ENCODE measurements at regions not wholly inside any gene's neighbourhood (a gene's known extent, or its start where the extent isn't known, plus 50 kb on each side); places are given as distances from the start of the nearest gene placed in this dataset.

DNA sequence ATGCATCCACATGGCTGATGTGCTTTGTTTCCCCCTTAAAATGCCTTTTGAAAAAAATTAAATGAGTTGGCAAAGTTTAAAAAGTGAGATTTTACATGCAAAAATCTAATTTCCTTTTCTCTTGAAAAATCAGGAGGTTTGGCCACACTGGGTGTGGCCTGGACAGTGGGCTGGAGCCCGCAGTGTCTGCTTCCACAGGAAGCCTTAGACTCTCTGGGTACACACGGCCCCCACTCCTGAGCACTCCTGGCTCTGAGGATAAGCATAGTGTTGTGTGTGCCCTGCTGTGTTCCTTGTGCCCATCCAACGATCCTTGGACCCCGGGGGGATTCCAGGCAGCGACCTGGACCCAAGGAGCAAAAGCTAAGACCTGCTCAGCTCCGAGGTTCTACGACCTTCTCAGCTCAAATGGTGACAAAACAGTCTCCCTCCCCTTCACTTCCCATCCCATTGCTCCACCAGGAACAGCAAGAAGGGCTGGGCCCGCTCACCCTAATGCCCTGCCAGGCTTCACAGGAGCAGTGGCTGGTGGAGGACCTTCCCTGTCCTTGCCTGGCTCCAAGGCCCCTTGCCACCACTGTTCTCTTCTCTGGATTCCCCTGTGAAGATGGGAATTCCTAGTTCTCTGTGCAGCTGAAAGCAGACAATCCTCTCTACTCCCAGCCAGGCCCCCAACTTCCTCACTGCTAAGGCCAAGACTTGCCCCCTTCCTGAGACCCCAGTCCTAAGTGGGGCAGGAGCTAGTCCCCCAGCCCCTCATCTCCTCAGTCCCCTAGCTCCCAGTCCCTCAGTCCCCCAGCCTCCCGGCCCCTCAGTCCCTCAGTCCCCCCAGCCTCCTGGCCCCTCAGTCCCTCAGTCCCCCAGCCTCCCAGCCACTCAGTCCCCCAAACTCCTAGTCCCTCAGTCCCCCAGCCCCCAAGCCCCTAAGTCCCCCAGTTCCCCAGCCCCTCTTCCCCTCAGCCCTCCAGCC is 395.8 kb downstream of the PTPRU start:
- TF ChIP-seq, protein P1, sequence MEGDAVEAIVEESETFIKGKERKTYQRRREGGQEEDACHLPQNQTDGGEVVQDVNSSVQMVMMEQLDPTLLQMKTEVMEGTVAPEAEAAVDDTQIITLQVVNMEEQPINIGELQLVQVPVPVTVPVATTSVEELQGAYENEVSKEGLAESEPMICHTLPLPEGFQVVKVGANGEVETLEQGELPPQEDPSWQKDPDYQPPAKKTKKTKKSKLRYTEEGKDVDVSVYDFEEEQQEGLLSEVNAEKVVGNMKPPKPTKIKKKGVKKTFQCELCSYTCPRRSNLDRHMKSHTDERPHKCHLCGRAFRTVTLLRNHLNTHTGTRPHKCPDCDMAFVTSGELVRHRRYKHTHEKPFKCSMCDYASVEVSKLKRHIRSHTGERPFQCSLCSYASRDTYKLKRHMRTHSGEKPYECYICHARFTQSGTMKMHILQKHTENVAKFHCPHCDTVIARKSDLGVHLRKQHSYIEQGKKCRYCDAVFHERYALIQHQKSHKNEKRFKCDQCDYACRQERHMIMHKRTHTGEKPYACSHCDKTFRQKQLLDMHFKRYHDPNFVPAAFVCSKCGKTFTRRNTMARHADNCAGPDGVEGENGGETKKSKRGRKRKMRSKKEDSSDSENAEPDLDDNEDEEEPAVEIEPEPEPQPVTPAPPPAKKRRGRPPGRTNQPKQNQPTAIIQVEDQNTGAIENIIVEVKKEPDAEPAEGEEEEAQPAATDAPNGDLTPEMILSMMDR (IDR thresholded peaks at IDR 0.05; ENCODE audit: low read depth, low read length) = no peak
- TF ChIP-seq POLR2A (IDR thresholded peaks at IDR 0.05; ENCODE audit: extremely low read depth, insufficient read length) (no peak), MYC (IDR thresholded peaks at IDR 0.05; ENCODE audit: low read depth, low read length) (no peak)

Data from NB4 (cell line).